ENCODE measurements at regions not wholly inside any gene's neighbourhood (a gene's known extent, or its start where the extent isn't known, plus 50 kb on each side); places are given as distances from the start of the nearest gene placed in this dataset.

GRCh38 chr5:111945535-111945934 is 188.5 kb upstream of the NREP start:
- Histone ChIP-seq H3K4me3 (no peak overlapping the region), H3K9me3 (ENCODE audit: low read depth) (no peaks in the 10 kb centered on the region), H3K27me3 (no peaks in the 10 kb centered on the region), H3K9me2 (replicated peaks; ENCODE audit: insufficient read depth) (no peaks in the 10 kb centered on the region), H3K4me1 (ENCODE audit: insufficient read depth) (no peaks in the 10 kb centered on the region), H3K79me2 (no peaks in the 10 kb centered on the region), H3K27ac (no peak overlapping the region), H3K4me2 (no peak overlapping the region), H3K36me3 (replicated peaks; ENCODE audit: insufficient read depth, low read depth) (no peaks in the 10 kb centered on the region), H4K20me1 (ENCODE audit: insufficient read depth, poor library complexity, severe bottlenecking) (no peaks in the 10 kb centered on the region), H2AFZ (no peak overlapping the region)
- DNase-seq (ENCODE audit: low spot score) = no peak
- TF ChIP-seq EZH2 (IDR thresholded peaks at IDR 0.05; ENCODE audit: borderline replicate concordance) (no peak), EZH2phosphoT487 (IDR thresholded peaks at IDR 0.05; ENCODE audit: low read depth, severe bottlenecking, unreplicated experiment) (no peak)
- TF ChIP-seq, protein P1, sequence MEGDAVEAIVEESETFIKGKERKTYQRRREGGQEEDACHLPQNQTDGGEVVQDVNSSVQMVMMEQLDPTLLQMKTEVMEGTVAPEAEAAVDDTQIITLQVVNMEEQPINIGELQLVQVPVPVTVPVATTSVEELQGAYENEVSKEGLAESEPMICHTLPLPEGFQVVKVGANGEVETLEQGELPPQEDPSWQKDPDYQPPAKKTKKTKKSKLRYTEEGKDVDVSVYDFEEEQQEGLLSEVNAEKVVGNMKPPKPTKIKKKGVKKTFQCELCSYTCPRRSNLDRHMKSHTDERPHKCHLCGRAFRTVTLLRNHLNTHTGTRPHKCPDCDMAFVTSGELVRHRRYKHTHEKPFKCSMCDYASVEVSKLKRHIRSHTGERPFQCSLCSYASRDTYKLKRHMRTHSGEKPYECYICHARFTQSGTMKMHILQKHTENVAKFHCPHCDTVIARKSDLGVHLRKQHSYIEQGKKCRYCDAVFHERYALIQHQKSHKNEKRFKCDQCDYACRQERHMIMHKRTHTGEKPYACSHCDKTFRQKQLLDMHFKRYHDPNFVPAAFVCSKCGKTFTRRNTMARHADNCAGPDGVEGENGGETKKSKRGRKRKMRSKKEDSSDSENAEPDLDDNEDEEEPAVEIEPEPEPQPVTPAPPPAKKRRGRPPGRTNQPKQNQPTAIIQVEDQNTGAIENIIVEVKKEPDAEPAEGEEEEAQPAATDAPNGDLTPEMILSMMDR (IDR thresholded peaks at IDR 0.05; ENCODE audit: poor library complexity) = no peak
- WGBS (ENCODE audit: low lambda C conversion rate, missing lambda C conversion rate) = 58% methylated on average over 1 of the region's 1 CpG

DNA sequence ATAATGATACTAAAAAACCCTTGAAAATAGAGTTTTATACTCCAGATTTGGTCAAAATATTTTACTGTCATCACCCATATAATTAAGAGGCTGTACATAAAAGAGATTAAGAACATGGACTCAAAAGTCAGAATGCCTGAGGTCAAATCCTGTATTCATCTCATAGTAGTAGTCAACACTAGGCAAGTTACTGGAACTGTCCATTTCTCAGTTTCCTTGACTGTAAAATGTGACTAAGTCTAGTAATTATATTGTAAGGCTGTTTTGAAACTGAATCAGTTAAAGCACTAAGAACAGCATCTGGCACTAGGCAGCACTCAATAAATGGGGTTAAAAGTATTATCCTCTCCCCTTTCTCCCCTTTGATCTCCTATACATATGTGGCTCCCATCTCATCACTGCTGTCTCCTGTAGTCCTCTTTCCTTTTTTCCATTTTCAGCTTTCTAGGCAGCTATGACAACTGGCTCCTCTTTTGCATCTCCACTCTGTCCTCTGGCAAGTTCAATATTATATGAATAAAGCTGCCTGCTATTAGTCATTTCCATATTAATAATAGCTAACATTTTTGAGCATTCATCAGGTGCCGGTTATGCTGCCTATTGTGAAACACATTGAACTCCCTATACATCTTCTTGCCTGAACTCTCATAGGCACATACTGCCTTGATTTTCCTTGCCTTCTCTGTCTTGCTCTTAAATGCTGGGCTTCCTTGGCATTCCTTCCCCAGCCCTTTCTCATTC is 185.8 kb upstream of the NREP start:
- no peaks in the 10 kb centered on the region for H3K9me2 ChIP-seq (replicated peaks; ENCODE audit: insufficient read depth)

DNA sequence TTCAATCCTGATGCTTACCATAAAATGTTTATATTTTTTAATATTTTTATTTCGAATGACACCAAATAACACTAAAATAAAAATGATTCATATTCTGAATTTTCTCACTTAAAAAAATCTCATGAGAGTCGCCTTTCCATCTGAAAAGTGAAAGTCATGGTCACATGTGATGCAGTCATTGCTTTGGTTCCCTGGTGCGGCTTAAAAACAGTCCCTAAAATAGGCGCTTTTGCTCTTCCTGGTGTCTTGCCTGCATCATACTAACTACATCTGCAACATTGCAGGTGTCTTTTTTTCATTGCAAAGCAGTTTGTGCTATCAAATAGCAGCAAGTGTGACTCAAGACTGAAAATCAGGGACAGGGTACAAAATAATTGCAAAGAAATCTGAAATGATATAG is 185.2 kb upstream of the NREP start:
- no peaks in the 10 kb centered on the region for H3K36me3 ChIP-seq (replicated peaks; ENCODE audit: insufficient read depth, low read depth)
- WGBS (ENCODE audit: low lambda C conversion rate, missing lambda C conversion rate) = 91% methylated on average over 4 of the region's 4 CpGs
- no peak overlapping the region for H3K4me2 ChIP-seq
- H3K27ac ChIP-seq = no peak overlapping the region
- H3K9me3 ChIP-seq (ENCODE audit: low read depth) = no peaks in the 10 kb centered on the region
- H3K79me2 ChIP-seq = no peaks in the 10 kb centered on the region
- TF ChIP-seq EZH2 (IDR thresholded peaks at IDR 0.05; ENCODE audit: borderline replicate concordance) = no peak
- TF ChIP-seq EZH2phosphoT487 (IDR thresholded peaks at IDR 0.05; ENCODE audit: low read depth, severe bottlenecking, unreplicated experiment) = no peak
- TF ChIP-seq, protein P1 (IDR thresholded peaks at IDR 0.05; ENCODE audit: poor library complexity) = no peak
- no peaks in the 10 kb centered on the region for H3K27me3 ChIP-seq
- no peaks in the 10 kb centered on the region for H3K4me1 ChIP-seq (ENCODE audit: insufficient read depth)
- H4K20me1 ChIP-seq (ENCODE audit: insufficient read depth, poor library complexity, severe bottlenecking) = no peaks in the 10 kb centered on the region
- no peak overlapping the region for H2AFZ ChIP-seq
- no peak for DNase-seq (ENCODE audit: low spot score)
- no peak overlapping the region for H3K4me3 ChIP-seq
- H3K9me2 ChIP-seq (replicated peaks; ENCODE audit: insufficient read depth) = no peaks in the 10 kb centered on the region

More for the DNA sequence above, 185.8 kb upstream of the NREP start:
- Histone ChIP-seq H3K4me3 (no peak overlapping the region), H3K4me1 (ENCODE audit: insufficient read depth) (no peaks in the 10 kb centered on the region), H3K27ac (no peak overlapping the region), H3K4me2 (no peak overlapping the region), H3K9me3 (ENCODE audit: low read depth) (no peaks in the 10 kb centered on the region), H4K20me1 (ENCODE audit: insufficient read depth, poor library complexity, severe bottlenecking) (no peaks in the 10 kb centered on the region), H2AFZ (no peak overlapping the region), H3K27me3 (no peaks in the 10 kb centered on the region), H3K36me3 (replicated peaks; ENCODE audit: insufficient read depth, low read depth) (no peaks in the 10 kb centered on the region), H3K79me2 (no peaks in the 10 kb centered on the region)
- DNase-seq (ENCODE audit: low spot score) = no peak
- TF ChIP-seq EZH2phosphoT487 (IDR thresholded peaks at IDR 0.05; ENCODE audit: low read depth, severe bottlenecking, unreplicated experiment) (no peak), EZH2 (IDR thresholded peaks at IDR 0.05; ENCODE audit: borderline replicate concordance) (no peak)
- TF ChIP-seq, protein P1 (IDR thresholded peaks at IDR 0.05; ENCODE audit: poor library complexity) = no peak
- WGBS (ENCODE audit: low lambda C conversion rate, missing lambda C conversion rate) = 88% methylated on average over 1 of the region's 1 CpG
